GM12891 (cell line): ENCODE measurements at regions not wholly inside any gene's neighbourhood (a gene's known extent, or its start where the extent isn't known, plus 50 kb on each side); places are given as distances from the start of the nearest gene placed in this dataset.

Experiments
- POLR2A ChIP-seq: IDR thresholded peaks from 2 replicates; pipeline ENCODE4 v1.6.1; 2011; ENCODE audit warnings: low read depth, low read length, control low read depth
- POLR2AphosphoS5 ChIP-seq: IDR thresholded peaks from 2 replicates; pipeline ENCODE4 v1.6.1; 2011; ENCODE audit warnings: low read depth, low read length, control low read depth
- TAF1 ChIP-seq: IDR thresholded peaks from 2 replicates; pipeline ENCODE4 v1.6.1; 2011; ENCODE audit warnings: low read depth, low read length, control low read depth

- peak; percentile 80 for TF ChIP-seq POLR2A
- peak; percentile 75 for TF ChIP-seq POLR2AphosphoS5
- TF ChIP-seq TAF1 = peak; percentile 75
These were observed 60.7 kb upstream of the ATP5PO start for GRCh38 chr21:33976082-33977016.
